AG04450 (cell line): ENCODE measurements at regions not wholly inside any gene's neighbourhood (a gene's known extent, or its start where the extent isn't known, plus 50 kb on each side); places are given as distances from the start of the nearest gene placed in this dataset.

ENCODE experiments used
- CTCF ChIA-PET: fragments of 300-600, 350-600 bp; formaldehyde crosslinking; extraction: SDS; loops from one replicate; lab custom pipeline; 2022; ENCODE audit warnings: antibody characterized with exemption, inconsistent platforms; lab: Charles Lee
- POLR2A ChIA-PET: fragments of 350-600 bp; formaldehyde crosslinking; extraction: SDS; loops from one replicate; lab custom pipeline; 2021; ENCODE audit warnings: antibody characterized with exemption, inconsistent platforms; lab: Yijun Ruan, JAX
- DNase-seq: peaks from one replicate; pipeline ENCODE4 v3.0.0-alpha.2; 2011; ENCODE audit warnings: low read depth, low spot score
- H3K27ac ChIP-seq: one replicate; pipeline ENCODE4 v1.5.1; 2012; ENCODE audit warnings: low read depth, low read length, control low read depth
- H3K27me3 ChIP-seq: one replicate; pipeline ENCODE4 v1.6.0; 2012; ENCODE audit warnings: low read length; ENCODE audit not compliant: control insufficient read depth, insufficient read depth
- H3K4me3 ChIP-seq: 2 replicates; pipeline ENCODE4 v1.5.1; 2011; ENCODE audit warnings: mild to moderate bottlenecking, low read depth, low read length, control low read depth
- H3K9me3 ChIP-seq: 2 replicates; pipeline ENCODE4 v1.5.1; 2012; ENCODE audit warnings: low read length; ENCODE audit not compliant: control insufficient read depth, insufficient read depth
- CTCF ChIP-seq: IDR thresholded peaks from 2 replicates; pipeline ENCODE4 v1.5.1; 2011; ENCODE audit warnings: low read depth, low read length, control low read depth, inconsistent platforms

- Histone ChIP-seq H3K27me3 (no peaks in the 10 kb centered on the region), H3K27ac (no peak overlapping the region), H3K9me3 (no peaks in the 10 kb centered on the region), H3K4me3 (no peak overlapping the region)
- POLR2A ChIA-PET, result no interaction called here
- TF ChIP-seq CTCF, result no peak
- DNase-seq, result no peak
- CTCF ChIA-PET, result no interaction called here
Measured at GRCh38 chr4:33296876-33297455, 2576.8 kb downstream of the PCDH7 start.

- CTCF ChIA-PET, result interaction anchor here (0.6 kb wide), 1 partner anchor 15 kb away, joined by 6 read pairs; no protein-coding TSS in a partner anchor
- DNase-seq, result no peak
- no peaks in the 10 kb centered on the region for H3K27me3 ChIP-seq
- H3K9me3 ChIP-seq, result no peaks in the 10 kb centered on the region
- H3K4me3 ChIP-seq, result no peak overlapping the region
- no peak for TF ChIP-seq CTCF
- POLR2A ChIA-PET, result no interaction called here
- no peak overlapping the region for H3K27ac ChIP-seq
Measured at GRCh38 chr4:33302321-33302720, 2582.2 kb downstream of the PCDH7 start.

- CTCF ChIA-PET, result no interaction called here
Measured at GRCh38 chr4:33306131-33306530, 2586.0 kb downstream of the PCDH7 start.

GRCh38 chr4:33316033-33316432, 2595.9 kb downstream of the PCDH7 start:
- Histone ChIP-seq H3K4me3 (no peak overlapping the region), H3K27me3 (no peaks in the 10 kb centered on the region), H3K9me3 (no peaks in the 10 kb centered on the region), H3K27ac (no peak overlapping the region)
- DNase-seq, result no peak
- ChIA-PET POLR2A (no interaction called here), CTCF (no interaction called here)
- TF ChIP-seq CTCF, result no peak

More at GRCh38 chr4:33306131-33306530, 2586.0 kb downstream of the PCDH7 start:
- no peak for DNase-seq
- TF ChIP-seq CTCF, result no peak
- POLR2A ChIA-PET, result no interaction called here
- no peak overlapping the region for H3K27ac ChIP-seq
- no peak overlapping the region for H3K4me3 ChIP-seq
- no peaks in the 10 kb centered on the region for H3K27me3 ChIP-seq
- no peaks in the 10 kb centered on the region for H3K9me3 ChIP-seq

- TF ChIP-seq CTCF, result no peak
- no peaks in the 10 kb centered on the region for H3K9me3 ChIP-seq
- no peak for DNase-seq
- H3K27me3 ChIP-seq, result no peaks in the 10 kb centered on the region
- CTCF ChIA-PET, result no interaction called here
- H3K4me3 ChIP-seq, result no peak overlapping the region
- POLR2A ChIA-PET, result no interaction called here
- H3K27ac ChIP-seq, result no peak overlapping the region
Measured at GRCh38 chr4:33316578-33316977, 2596.4 kb downstream of the PCDH7 start.
